SK-N-SH treated with all-trans-retinoic acid at 6 μM for 48 hours (cell line): ENCODE measurements at regions not wholly inside any gene's neighbourhood (a gene's known extent, or its start where the extent isn't known, plus 50 kb on each side); places are given as distances from the start of the nearest gene placed in this dataset.

Source experiments
- ATAC-seq: fragments of 200-7000 bp; cut with Tn5 transposase; 3 replicates; pipeline ENCODE4 v1.9.1; 2020; ENCODE audit warnings: mild to moderate bottlenecking, moderate library complexity
- ARNTL ChIP-seq: fragments of 450-650 bp; formaldehyde crosslinking; IDR thresholded peaks from 2 replicates; pipeline ENCODE4 v1.5.0; 2020; ENCODE audit warnings: low read depth, mild to moderate bottlenecking, moderate library complexity, borderline replicate concordance
- CSDC2 ChIP-seq: fragments of 250-450 bp; sonication (Bioruptor Pico); IDR thresholded peaks from 2 replicates; pipeline ENCODE4 v1.5.0; 2020; ENCODE audit warnings: mild to moderate bottlenecking, moderate library complexity
- CSRNP3 ChIP-seq: fragments of 250-450 bp; sonication (Bioruptor Pico); IDR thresholded peaks from 2 replicates; pipeline ENCODE4 v1.5.1; 2021; ENCODE audit warnings: mild to moderate bottlenecking, moderate library complexity
- ESRRG ChIP-seq: fragments of 250-450 bp; sonication (Bioruptor Pico); IDR thresholded peaks from 2 replicates; pipeline ENCODE4 v1.6.1; 2021; ENCODE audit warnings: mild to moderate bottlenecking
- GLIS3 ChIP-seq: fragments of 250-450 bp; sonication (Bioruptor Pico); IDR thresholded peaks from 2 replicates; pipeline ENCODE4 v1.5.0; 2020; ENCODE audit warnings: mild to moderate bottlenecking, moderate library complexity
- ISL1 ChIP-seq: fragments of 250-450 bp; sonication (Bioruptor Pico); IDR thresholded peaks from 2 replicates; pipeline ENCODE4 v2.1.2; 2022; ENCODE audit warnings: mild to moderate bottlenecking, moderate library complexity
- OSR1 ChIP-seq: fragments of 250-450 bp; sonication (Bioruptor Pico); IDR thresholded peaks from 2 replicates; pipeline ENCODE4 v1.8.0; 2022; ENCODE audit warnings: moderate library complexity, mild to moderate bottlenecking, inconsistent platforms
- PATZ1 ChIP-seq: fragments of 250-450 bp; sonication (Bioruptor Pico); IDR thresholded peaks from 2 replicates; pipeline ENCODE4 v1.8.0; 2020; ENCODE audit warnings: mild to moderate bottlenecking, moderate library complexity, borderline replicate concordance
- POU6F1 ChIP-seq: fragments of 250-450 bp; sonication (Bioruptor Pico); IDR thresholded peaks from 2 replicates; pipeline ENCODE4 v1.8.0; 2021; ENCODE audit warnings: low read depth, mild to moderate bottlenecking, moderate library complexity, borderline replicate concordance
- PPARA ChIP-seq: fragments of 250-450 bp; sonication (Bioruptor Pico); IDR thresholded peaks from 2 replicates; pipeline ENCODE4 v1.5.0; 2020; ENCODE audit warnings: mild to moderate bottlenecking, borderline replicate concordance
- RARB ChIP-seq: fragments of 250-450 bp; sonication (Bioruptor Pico); IDR thresholded peaks from 2 replicates; pipeline ENCODE4 v1.8.0; 2021; ENCODE audit warnings: mild to moderate bottlenecking, moderate library complexity
- SNAI2 ChIP-seq: fragments of 250-450 bp; sonication (Bioruptor Pico); IDR thresholded peaks from 2 replicates; pipeline ENCODE4 v1.5.0; 2020; ENCODE audit warnings: mild to moderate bottlenecking, moderate library complexity
- TCF4 ChIP-seq: fragments of 250-450 bp; sonication (Bioruptor Pico); IDR thresholded peaks from 2 replicates; pipeline ENCODE4 v1.8.0; 2021; ENCODE audit warnings: mild to moderate bottlenecking, moderate library complexity, borderline replicate concordance
- TOX ChIP-seq: fragments of 250-450 bp; sonication (Bioruptor Pico); IDR thresholded peaks from 2 replicates; pipeline ENCODE4 v1.8.0; 2021; ENCODE audit warnings: mild to moderate bottlenecking, moderate library complexity, borderline replicate concordance
- ZC3H10 ChIP-seq: fragments of 250-450 bp; sonication (Bioruptor Pico); IDR thresholded peaks from 2 replicates; pipeline ENCODE4 v1.5.1; 2021; ENCODE audit warnings: mild to moderate bottlenecking, moderate library complexity
- ZFP3 ChIP-seq: fragments of 250-450 bp; sonication (Bioruptor Pico); IDR thresholded peaks from 2 replicates; pipeline ENCODE4 v1.5.0; 2020; ENCODE audit warnings: mild to moderate bottlenecking, moderate library complexity
- ZFP30 ChIP-seq: fragments of 450-650 bp; formaldehyde crosslinking; IDR thresholded peaks from 2 replicates; pipeline ENCODE4 v1.5.0; 2022; ENCODE audit warnings: mild to moderate bottlenecking, moderate library complexity
- ZNF565 ChIP-seq: fragments of 450-650 bp; formaldehyde crosslinking; conservative IDR thresholded peaks from 2 replicates; pipeline ENCODE4 v1.5.0; 2020; ENCODE audit warnings: low read depth, mild to moderate bottlenecking, moderate library complexity
- ZNF70 ChIP-seq: fragments of 450-650 bp; formaldehyde crosslinking; IDR thresholded peaks from 2 replicates; pipeline ENCODE4 v1.5.0; 2020; ENCODE audit warnings: mild to moderate bottlenecking, moderate library complexity
- ZNF8 ChIP-seq: fragments of 450-650 bp; formaldehyde crosslinking; IDR thresholded peaks from 2 replicates; pipeline ENCODE4 v1.5.0; 2020; ENCODE audit warnings: mild to moderate bottlenecking, moderate library complexity
- TF ChIP-seq, protein P1 (sequence below): fragments of 250-450 bp; sonication (Bioruptor Pico); IDR thresholded peaks from 2 replicates; pipeline ENCODE4 v1.5.1; 2020; ENCODE audit warnings: low read depth, mild to moderate bottlenecking, moderate library complexity
- TF ChIP-seq, protein P2 (sequence below): fragments of 250-450 bp; sonication (Bioruptor Pico); IDR thresholded peaks from 2 replicates; pipeline ENCODE4 v1.5.0; 2020; ENCODE audit warnings: mild to moderate bottlenecking, moderate library complexity

DNA sequence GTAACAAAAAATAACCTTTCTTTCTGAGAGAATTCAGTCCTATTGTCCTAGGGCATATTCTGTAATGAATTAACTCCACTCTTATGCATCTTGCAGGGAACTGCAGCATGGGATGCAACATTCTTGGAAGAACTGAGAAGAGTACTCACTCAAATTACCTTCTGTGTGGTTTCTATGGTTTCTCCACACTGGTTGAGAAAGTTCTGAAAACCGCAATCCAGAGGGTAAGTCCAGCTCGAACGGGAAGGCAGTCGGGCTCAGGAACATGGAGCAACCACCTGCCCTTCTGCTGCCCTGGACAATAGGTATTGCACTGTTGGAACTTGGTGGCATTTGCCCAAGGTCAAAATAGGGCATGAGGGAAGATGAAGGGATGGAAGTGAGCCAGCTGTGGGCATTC is 59.6 kb upstream of the CDK13 start:
- ATAC-seq = no peak
- TF ChIP-seq CSDC2 (CRISPR knock-in tag) (no peak), ZNF70 (no peak)

- no peak for TF ChIP-seq SNAI2 (CRISPR knock-in tag)
- ATAC-seq = no peak
These were observed 58.2 kb upstream of the CDK13 start for GRCh38 chr7:39891894-39892293.

DNA sequence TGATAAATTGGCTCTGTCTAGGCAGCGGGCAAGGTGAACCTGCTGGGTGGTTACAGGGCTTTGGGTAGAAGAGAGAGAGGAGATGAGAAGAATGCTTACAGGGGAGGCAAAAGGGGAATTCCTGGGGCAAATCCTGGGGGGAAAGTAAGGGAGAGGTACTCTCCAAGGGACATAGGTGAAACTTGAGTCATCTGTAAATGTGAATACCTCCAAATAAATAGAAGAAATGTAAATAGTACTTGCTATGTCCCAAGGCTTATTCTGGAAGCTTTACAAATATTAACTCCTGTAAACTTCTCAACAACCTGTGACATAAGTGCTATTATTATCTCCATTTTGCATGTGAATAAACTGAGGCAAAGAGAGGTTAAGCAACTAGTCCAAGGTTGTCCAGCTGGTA is 57.7 kb upstream of the CDK13 start:
- ATAC-seq = no peak
- no peak for TF ChIP-seq GLIS3
- TF ChIP-seq CSDC2 (CRISPR knock-in tag) = no peak

DNA sequence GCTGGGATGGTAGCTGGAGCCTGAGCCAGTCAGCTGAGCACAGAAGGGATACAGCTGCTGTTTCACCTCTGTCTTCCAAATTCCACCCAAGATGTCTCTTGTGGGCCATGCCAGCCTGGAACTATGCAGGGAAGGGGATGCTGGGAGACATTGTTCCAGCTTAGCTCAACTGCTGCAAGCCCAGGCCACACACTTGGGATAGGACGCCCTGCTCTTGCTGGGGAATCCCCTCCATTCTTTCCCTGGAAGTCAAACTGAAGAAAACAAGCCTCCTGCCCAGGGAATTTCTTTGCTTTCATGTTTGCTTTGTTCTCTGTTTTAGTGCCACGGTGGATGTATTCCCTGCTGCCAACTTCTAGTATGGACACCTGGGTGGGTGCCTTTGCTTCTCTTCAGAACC is 55.2 kb upstream of the CDK13 start:
- ATAC-seq = no peak
- TF ChIP-seq ARNTL (CRISPR knock-in tag) = no peak
- no peak for TF ChIP-seq ZFP3
- TF ChIP-seq CSDC2 (CRISPR knock-in tag) = no peak
- no peak for TF ChIP-seq RARB (CRISPR knock-in tag)
- TF ChIP-seq PPARA = no peak
- no peak for TF ChIP-seq CSRNP3 (CRISPR knock-in tag)
- TF ChIP-seq ZNF8 (CRISPR knock-in tag) = no peak
- TF ChIP-seq POU6F1 (CRISPR knock-in tag) = no peak
- no peak for TF ChIP-seq ESRRG

- no peak; the same call in 2 of the 3 replicates for ATAC-seq
- no peak for TF ChIP-seq TCF4 (CRISPR knock-in tag)
- TF ChIP-seq, protein P1, sequence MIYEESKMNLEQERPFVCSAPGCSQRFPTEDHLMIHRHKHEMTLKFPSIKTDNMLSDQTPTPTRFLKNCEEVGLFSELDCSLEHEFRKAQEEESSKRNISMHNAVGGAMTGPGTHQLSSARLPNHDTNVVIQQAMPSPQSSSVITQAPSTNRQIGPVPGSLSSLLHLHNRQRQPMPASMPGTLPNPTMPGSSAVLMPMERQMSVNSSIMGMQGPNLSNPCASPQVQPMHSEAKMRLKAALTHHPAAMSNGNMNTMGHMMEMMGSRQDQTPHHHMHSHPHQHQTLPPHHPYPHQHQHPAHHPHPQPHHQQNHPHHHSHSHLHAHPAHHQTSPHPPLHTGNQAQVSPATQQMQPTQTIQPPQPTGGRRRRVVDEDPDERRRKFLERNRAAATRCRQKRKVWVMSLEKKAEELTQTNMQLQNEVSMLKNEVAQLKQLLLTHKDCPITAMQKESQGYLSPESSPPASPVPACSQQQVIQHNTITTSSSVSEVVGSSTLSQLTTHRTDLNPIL (CRISPR knock-in tag) = no peak
- no peak for TF ChIP-seq POU6F1 (CRISPR knock-in tag)
- no peak for TF ChIP-seq TOX (CRISPR knock-in tag)
- TF ChIP-seq PPARA = no peak
- no peak for TF ChIP-seq ARNTL (CRISPR knock-in tag)
- TF ChIP-seq, protein P2, sequence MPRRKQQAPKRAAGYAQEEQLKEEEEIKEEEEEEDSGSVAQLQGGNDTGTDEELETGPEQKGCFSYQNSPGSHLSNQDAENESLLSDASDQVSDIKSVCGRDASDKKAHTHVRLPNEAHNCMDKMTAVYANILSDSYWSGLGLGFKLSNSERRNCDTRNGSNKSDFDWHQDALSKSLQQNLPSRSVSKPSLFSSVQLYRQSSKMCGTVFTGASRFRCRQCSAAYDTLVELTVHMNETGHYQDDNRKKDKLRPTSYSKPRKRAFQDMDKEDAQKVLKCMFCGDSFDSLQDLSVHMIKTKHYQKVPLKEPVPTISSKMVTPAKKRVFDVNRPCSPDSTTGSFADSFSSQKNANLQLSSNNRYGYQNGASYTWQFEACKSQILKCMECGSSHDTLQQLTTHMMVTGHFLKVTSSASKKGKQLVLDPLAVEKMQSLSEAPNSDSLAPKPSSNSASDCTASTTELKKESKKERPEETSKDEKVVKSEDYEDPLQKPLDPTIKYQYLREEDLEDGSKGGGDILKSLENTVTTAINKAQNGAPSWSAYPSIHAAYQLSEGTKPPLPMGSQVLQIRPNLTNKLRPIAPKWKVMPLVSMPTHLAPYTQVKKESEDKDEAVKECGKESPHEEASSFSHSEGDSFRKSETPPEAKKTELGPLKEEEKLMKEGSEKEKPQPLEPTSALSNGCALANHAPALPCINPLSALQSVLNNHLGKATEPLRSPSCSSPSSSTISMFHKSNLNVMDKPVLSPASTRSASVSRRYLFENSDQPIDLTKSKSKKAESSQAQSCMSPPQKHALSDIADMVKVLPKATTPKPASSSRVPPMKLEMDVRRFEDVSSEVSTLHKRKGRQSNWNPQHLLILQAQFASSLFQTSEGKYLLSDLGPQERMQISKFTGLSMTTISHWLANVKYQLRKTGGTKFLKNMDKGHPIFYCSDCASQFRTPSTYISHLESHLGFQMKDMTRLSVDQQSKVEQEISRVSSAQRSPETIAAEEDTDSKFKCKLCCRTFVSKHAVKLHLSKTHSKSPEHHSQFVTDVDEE (CRISPR knock-in tag) = no peak
- no peak for TF ChIP-seq ISL1 (CRISPR knock-in tag)
- no peak for TF ChIP-seq SNAI2 (CRISPR knock-in tag)
- no peak for TF ChIP-seq CSDC2 (CRISPR knock-in tag)
- TF ChIP-seq ZC3H10 (CRISPR knock-in tag) = no peak
- TF ChIP-seq RARB (CRISPR knock-in tag) = no peak
- TF ChIP-seq OSR1 (CRISPR knock-in tag) = no peak
- no peak for TF ChIP-seq PATZ1
- no peak for TF ChIP-seq ZFP30 (CRISPR knock-in tag)
- no peak for TF ChIP-seq ZFP3
- TF ChIP-seq ZNF565 (CRISPR knock-in tag) = no peak
These were observed 53.2 kb upstream of the CDK13 start for GRCh38 chr7:39896840-39897239.
